Natural killer cell (primary cell): ENCODE measurements at regions not wholly inside any gene's neighbourhood (a gene's known extent, or its start where the extent isn't known, plus 50 kb on each side); places are given as distances from the start of the nearest gene placed in this dataset.

Experiments used
- ATAC-seq, 3 donors: fragments of 150-1000 bp in 2 of 3; fragments of 200-7000 bp in 1 of 3; cut with Tn5 transposase; 1 replicate in 1 of 3; 2 replicates in 2 of 3; pipeline ENCODE4 v1.10.0; 2021; ENCODE audit warnings: mild to moderate bottlenecking in 2 of 3, moderate library complexity in 2 of 3
- DNase-seq, 2 donors: peaks; one replicate each; pipeline versions ENCODE4 v3.0.0 to v3.0.0-alpha.2; 2013 to 2021; ENCODE audit warnings: mixed read lengths in 1 of 2
- H3K27ac ChIP-seq: one replicate; pipeline ENCODE4 v1.5.1; 2013; ENCODE audit warnings: mild to moderate bottlenecking, low read length
- H3K27me3 ChIP-seq: one replicate; pipeline ENCODE4 v1.6.1; 2013; ENCODE audit warnings: low read length; ENCODE audit not compliant: control insufficient read depth, insufficient read depth
- H3K36me3 ChIP-seq: one replicate; pipeline ENCODE4 v1.6.1; 2013; ENCODE audit warnings: low read length; ENCODE audit not compliant: control insufficient read depth, insufficient read depth
- H3K4me1 ChIP-seq: one replicate; pipeline ENCODE4 v1.6.1; 2013; ENCODE audit warnings: low read length; ENCODE audit not compliant: control insufficient read depth, insufficient read depth
- H3K4me3 ChIP-seq: one replicate; pipeline ENCODE4 v1.5.1; 2013; ENCODE audit warnings: low read length
- H3K9me3 ChIP-seq: one replicate; pipeline ENCODE4 v1.6.1; 2013; ENCODE audit warnings: low read length; ENCODE audit not compliant: control insufficient read depth, insufficient read depth
- H3K27ac Mint-ChIP-seq, 2 donors: one replicate each; pipeline ENCODE4 v1.8.0; 2022; ENCODE audit warnings: mild to moderate bottlenecking in 2 of 2, mixed read lengths in 2 of 2, moderate library complexity in 1 of 2
- H3K27me3 Mint-ChIP-seq, 2 donors: one replicate each; pipeline ENCODE4 v1.8.0; 2022; ENCODE audit warnings: low read depth in 2 of 2, mixed read lengths in 2 of 2
- H3K36me3 Mint-ChIP-seq: one replicate; pipeline ENCODE4 v1.8.0; 2022; ENCODE audit warnings: mixed read lengths
- H3K4me1 Mint-ChIP-seq, 2 donors: one replicate each; pipeline ENCODE4 v1.8.0; 2022; ENCODE audit warnings: mixed read lengths in 2 of 2
- H3K4me3 Mint-ChIP-seq: one replicate; pipeline ENCODE4 v1.8.0; 2022; ENCODE audit warnings: mild to moderate bottlenecking, moderate library complexity, mixed read lengths
- H3K9me3 Mint-ChIP-seq, 2 donors: one replicate each; pipeline ENCODE4 v1.8.0; 2022; ENCODE audit warnings: mixed read lengths in 2 of 2
- WGBS: methylation state at CpG from one replicate; pipeline ENCODE4 v1.1.7; 2013; ENCODE audit warnings: missing lambda C conversion rate; ENCODE audit not compliant: insufficient coverage; 5-methylcytosine and 5-hydroxymethylcytosine counted together
- intact Hi-C: fragments of 100-400 bp; cut with micrococcal nuclease; formaldehyde crosslinking; loops from one replicate; pipeline ENCODE4 v1.14.2; 2022
- TF ChIP-seq, protein P1 (sequence below): fragments of 200-600 bp; IDR thresholded peaks from one replicate; pipeline ENCODE4 v1.8.0; 2022; ENCODE audit warnings: antibody characterized with exemption

DNA sequence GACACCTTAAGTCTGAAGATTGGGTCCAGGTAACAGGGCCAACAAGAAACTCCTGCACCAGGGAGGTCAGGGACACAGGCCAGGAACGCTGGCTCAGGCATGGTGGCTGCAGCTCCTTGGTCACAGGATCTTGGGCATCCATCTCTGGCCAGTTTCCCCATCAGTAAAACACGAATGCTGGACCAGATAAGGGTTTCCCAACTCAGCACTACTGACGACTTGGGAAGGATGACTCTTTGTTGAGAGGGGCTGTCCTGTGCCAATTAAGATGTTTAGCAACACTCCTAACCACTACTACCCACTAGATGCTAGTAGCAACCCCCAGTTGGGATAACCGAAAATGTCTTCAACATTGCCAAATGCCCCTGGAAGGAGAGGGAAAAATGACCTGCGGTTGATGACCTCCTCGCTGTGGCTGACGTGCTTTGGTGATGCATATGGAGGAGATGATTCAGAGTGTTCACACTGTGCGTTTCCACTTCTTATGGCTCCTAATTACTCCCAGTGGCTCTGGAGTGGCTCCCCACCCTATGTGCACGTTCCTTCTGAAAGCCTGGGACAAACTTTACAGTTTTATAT, 261.9 kb downstream of the CDH26 start:
- no peak overlapping the region for H3K4me3 Mint-ChIP-seq
- Histone ChIP-seq H3K36me3 (no peaks in the 10 kb centered on the region), H3K4me3 (no peak overlapping the region), H3K4me1 (no peaks in the 10 kb centered on the region), H3K27ac (no peak overlapping the region), H3K9me3 (no peaks in the 10 kb centered on the region), H3K27me3 (no peaks in the 10 kb centered on the region)
- no peaks in the 10 kb centered on the region for H3K27me3 Mint-ChIP-seq
- 79% methylated on average over 8 of the region's 9 CpGs for WGBS
- H3K36me3 Mint-ChIP-seq = no peaks in the 10 kb centered on the region
- intact Hi-C loops = no loop called here
- TF ChIP-seq, protein P1, sequence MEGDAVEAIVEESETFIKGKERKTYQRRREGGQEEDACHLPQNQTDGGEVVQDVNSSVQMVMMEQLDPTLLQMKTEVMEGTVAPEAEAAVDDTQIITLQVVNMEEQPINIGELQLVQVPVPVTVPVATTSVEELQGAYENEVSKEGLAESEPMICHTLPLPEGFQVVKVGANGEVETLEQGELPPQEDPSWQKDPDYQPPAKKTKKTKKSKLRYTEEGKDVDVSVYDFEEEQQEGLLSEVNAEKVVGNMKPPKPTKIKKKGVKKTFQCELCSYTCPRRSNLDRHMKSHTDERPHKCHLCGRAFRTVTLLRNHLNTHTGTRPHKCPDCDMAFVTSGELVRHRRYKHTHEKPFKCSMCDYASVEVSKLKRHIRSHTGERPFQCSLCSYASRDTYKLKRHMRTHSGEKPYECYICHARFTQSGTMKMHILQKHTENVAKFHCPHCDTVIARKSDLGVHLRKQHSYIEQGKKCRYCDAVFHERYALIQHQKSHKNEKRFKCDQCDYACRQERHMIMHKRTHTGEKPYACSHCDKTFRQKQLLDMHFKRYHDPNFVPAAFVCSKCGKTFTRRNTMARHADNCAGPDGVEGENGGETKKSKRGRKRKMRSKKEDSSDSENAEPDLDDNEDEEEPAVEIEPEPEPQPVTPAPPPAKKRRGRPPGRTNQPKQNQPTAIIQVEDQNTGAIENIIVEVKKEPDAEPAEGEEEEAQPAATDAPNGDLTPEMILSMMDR = no peak
- ATAC-seq = no peak
- H3K9me3 Mint-ChIP-seq = no peaks in the 10 kb centered on the region
- peaks cover 0 to 5% of the 10 kb centered on the region in 2 donors for H3K4me1 Mint-ChIP-seq
- no peak for DNase-seq
- no peak overlapping the region for H3K27ac Mint-ChIP-seq

DNA sequence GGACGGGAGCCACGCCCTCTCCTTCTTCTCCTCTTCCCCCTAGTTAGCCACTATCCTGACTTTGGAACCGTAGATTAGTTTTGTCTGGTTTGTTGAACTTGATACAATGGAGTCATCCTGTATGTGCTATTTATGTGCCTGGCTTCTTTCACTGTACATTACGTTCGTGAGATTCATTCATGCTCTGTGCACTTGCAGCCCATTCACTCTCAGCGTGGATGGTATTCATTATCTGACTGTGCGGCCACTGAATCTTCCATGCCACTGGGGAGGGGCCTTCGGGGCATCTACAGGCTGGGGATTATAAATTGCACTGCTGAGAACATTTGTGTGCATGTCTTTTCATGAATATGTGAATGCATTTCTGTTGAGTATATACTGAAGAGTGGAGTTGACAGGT, 262.5 kb downstream of the CDH26 start:
- WGBS = 84% methylated on average over 8 of the region's 8 CpGs
- Mint-ChIP-seq H3K9me3 (no peaks in the 10 kb centered on the region), H3K27me3 (no peaks in the 10 kb centered on the region), H3K27ac (no peak overlapping the region), H3K36me3 (no peaks in the 10 kb centered on the region), H3K4me1 (peaks cover 0 to 5% of the 10 kb centered on the region in 2 donors), H3K4me3 (no peak overlapping the region)
- Histone ChIP-seq H3K9me3 (no peaks in the 10 kb centered on the region), H3K4me3 (no peak overlapping the region), H3K4me1 (no peaks in the 10 kb centered on the region), H3K27me3 (no peaks in the 10 kb centered on the region), H3K27ac (no peak overlapping the region), H3K36me3 (no peaks in the 10 kb centered on the region)
- intact Hi-C loops = no loop called here
- no peak for ATAC-seq
- DNase-seq = no peak
- TF ChIP-seq, protein P1 = no peak

DNA sequence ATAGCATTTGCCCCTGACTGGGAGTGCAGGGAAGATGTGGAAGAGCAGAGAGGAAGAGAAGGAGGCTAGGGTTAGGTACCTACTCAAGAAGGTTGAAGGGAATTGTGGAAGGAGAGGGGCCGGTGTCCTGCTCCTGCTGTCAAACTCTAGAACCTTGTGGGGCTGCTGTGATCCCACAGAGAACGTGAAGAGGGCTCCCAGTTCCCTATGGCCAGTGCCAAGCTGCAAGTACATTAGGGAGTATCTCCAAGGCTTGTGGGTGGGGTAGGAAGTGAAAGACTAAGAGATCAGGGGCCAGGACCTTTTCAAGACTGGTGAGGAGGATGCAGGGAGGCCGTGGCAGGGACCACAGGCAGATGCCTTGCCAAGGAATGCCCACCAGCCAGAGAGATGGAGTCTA, 263.4 kb downstream of the CDH26 start:
- H3K27ac Mint-ChIP-seq = no peak overlapping the region
- Histone ChIP-seq H3K27ac (no peak overlapping the region), H3K9me3 (no peaks in the 10 kb centered on the region), H3K4me3 (no peak overlapping the region), H3K36me3 (no peaks in the 10 kb centered on the region), H3K27me3 (no peaks in the 10 kb centered on the region), H3K4me1 (no peaks in the 10 kb centered on the region)
- no peak overlapping the region for H3K4me3 Mint-ChIP-seq
- H3K4me1 Mint-ChIP-seq = peaks cover 0 to 5% of the 10 kb centered on the region in 2 donors
- intact Hi-C loops = no loop called here
- no peaks in the 10 kb centered on the region for H3K36me3 Mint-ChIP-seq
- H3K27me3 Mint-ChIP-seq = no peaks in the 10 kb centered on the region
- H3K9me3 Mint-ChIP-seq = no peaks in the 10 kb centered on the region
- no peak for DNase-seq
- TF ChIP-seq, protein P1 = no peak
- 83% methylated on average over 3 of the region's 3 CpGs for WGBS
- ATAC-seq = no peak

DNA sequence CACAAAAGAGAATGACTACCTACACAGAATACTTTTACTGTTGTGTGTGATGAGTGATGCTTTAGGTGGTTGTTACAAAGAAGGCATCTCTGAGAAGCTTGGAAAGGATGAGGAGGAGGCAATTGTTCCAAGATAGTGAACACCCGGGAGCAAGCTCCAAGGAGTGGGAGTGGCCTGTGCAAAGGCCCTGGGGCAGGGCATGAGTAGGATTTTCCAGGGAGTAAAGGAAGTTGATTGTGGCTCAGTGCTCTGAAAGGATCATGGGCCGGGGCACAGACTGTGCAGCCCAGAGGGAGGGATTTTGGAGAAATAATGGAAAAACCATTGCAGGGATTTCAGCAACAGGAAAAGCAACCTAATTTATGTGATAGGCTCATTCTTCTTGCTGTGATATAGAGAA, 264.3 kb downstream of the CDH26 start:
- Histone ChIP-seq H3K36me3 (no peaks in the 10 kb centered on the region), H3K27ac (no peak overlapping the region), H3K4me1 (no peaks in the 10 kb centered on the region), H3K27me3 (no peaks in the 10 kb centered on the region), H3K9me3 (no peaks in the 10 kb centered on the region), H3K4me3 (no peak overlapping the region)
- intact Hi-C loops = no loop called here
- H3K27ac Mint-ChIP-seq = no peak overlapping the region
- H3K9me3 Mint-ChIP-seq = no peaks in the 10 kb centered on the region
- WGBS = 95% methylated on average over 2 of the region's 2 CpGs
- H3K36me3 Mint-ChIP-seq = no peaks in the 10 kb centered on the region
- ATAC-seq = no peak
- peaks cover 0 to 5% of the 10 kb centered on the region in 2 donors for H3K4me1 Mint-ChIP-seq
- no peaks in the 10 kb centered on the region for H3K27me3 Mint-ChIP-seq
- TF ChIP-seq, protein P1 = no peak
- H3K4me3 Mint-ChIP-seq = no peak overlapping the region
- DNase-seq = no peak
